Thyroid gland (tissue), 4 donors: ENCODE measurements at regions not wholly inside any gene's neighbourhood (a gene's known extent, or its start where the extent isn't known, plus 50 kb on each side); places are given as distances from the start of the nearest gene placed in this dataset.

Experiments used
- DNase-seq, 2 donors: peaks; one replicate each; pipeline ENCODE4 v3.0.0-alpha.2; 2019
- H3K27ac ChIP-seq, 3 donors: fragments of 200-600 bp; sonication (generic); 1 replicate in 2 of 3; 2 replicates in 1 of 3; pipeline ENCODE4 v1.5.1; 2016 to 2019; ENCODE audit warnings: mild to moderate bottlenecking in 1 of 3, moderate library complexity in 1 of 3
- H3K27me3 ChIP-seq: fragments of 200-600 bp; sonication (generic); one replicate; pipeline ENCODE4 v1.5.1; 2019
- H3K36me3 ChIP-seq, 2 donors: fragments of 200-600 bp; sonication (generic); one replicate each; pipeline ENCODE4 v1.5.1; 2016 to 2019
- H3K4me1 ChIP-seq, 2 donors: fragments of 200-600 bp; sonication (generic); one replicate each; pipeline ENCODE4 v1.5.1; 2017 to 2019
- H3K4me3 ChIP-seq, 3 donors: fragments of 200-600 bp; sonication (generic); replicated peaks in 1 of 3; 1 replicate in 2 of 3; 2 replicates in 1 of 3; pipeline ENCODE4 v1.5.1; 2016; ENCODE audit warnings: mild to moderate bottlenecking in 1 of 3
- H3K9me3 ChIP-seq: fragments of 200-600 bp; sonication (generic); one replicate; pipeline ENCODE4 v1.5.1; 2017
- POLR2A ChIP-seq, 2 donors: fragments of 450-650 bp; IDR thresholded peaks; one replicate each; pipeline ENCODE4 v1.6.1; 2017; ENCODE audit warnings: antibody characterized with exemption in 2 of 2, mild to moderate bottlenecking in 2 of 2, moderate library complexity in 1 of 2
- WGBS, 2 donors: methylation state at CpG; one replicate each; pipeline ENCODE4 v1.1.5; 2017; 5-methylcytosine and 5-hydroxymethylcytosine counted together
- intact Hi-C: fragments of 100-400 bp; cut with DNase I; formaldehyde crosslinking; loops from one replicate; pipeline ENCODE4 v1.15.1; 2023
- TF ChIP-seq, protein P1 (sequence below), 6 experiments: fragments of 200-600 bp in 3 of 6; fragments of 450-650 bp in 3 of 6; sonication (generic) in 3 of 6; IDR thresholded peaks; one replicate each; pipeline ENCODE4 v1.5.1; 2016 to 2019; ENCODE audit warnings: antibody characterized with exemption in 6 of 6, mild to moderate bottlenecking in 2 of 6, inconsistent platforms in 1 of 6, moderate library complexity in 1 of 6

GRCh38 chr2:81734981-81735380, 1430.4 kb upstream of the LRRTM1 start:
- intact Hi-C loops: no loop called here
- Histone ChIP-seq H3K27me3 (no peaks in the 10 kb centered on the region), H3K27ac (no peak overlapping the region), H3K36me3 (no peaks in the 10 kb centered on the region), H3K4me1 (no peaks in the 10 kb centered on the region), H3K9me3 (no peaks in the 10 kb centered on the region), H3K4me3 (no peak overlapping the region)
- DNase-seq: no peak
- TF ChIP-seq POLR2A (IDR thresholded peaks at IDR 0.05): no peak
- TF ChIP-seq, protein P1, sequence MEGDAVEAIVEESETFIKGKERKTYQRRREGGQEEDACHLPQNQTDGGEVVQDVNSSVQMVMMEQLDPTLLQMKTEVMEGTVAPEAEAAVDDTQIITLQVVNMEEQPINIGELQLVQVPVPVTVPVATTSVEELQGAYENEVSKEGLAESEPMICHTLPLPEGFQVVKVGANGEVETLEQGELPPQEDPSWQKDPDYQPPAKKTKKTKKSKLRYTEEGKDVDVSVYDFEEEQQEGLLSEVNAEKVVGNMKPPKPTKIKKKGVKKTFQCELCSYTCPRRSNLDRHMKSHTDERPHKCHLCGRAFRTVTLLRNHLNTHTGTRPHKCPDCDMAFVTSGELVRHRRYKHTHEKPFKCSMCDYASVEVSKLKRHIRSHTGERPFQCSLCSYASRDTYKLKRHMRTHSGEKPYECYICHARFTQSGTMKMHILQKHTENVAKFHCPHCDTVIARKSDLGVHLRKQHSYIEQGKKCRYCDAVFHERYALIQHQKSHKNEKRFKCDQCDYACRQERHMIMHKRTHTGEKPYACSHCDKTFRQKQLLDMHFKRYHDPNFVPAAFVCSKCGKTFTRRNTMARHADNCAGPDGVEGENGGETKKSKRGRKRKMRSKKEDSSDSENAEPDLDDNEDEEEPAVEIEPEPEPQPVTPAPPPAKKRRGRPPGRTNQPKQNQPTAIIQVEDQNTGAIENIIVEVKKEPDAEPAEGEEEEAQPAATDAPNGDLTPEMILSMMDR (IDR thresholded peaks at IDR 0.05): no peak
- WGBS, 2 donors: 96 to 100% methylated on average over 1 of the region's 1 CpG

GRCh38 chr2:81714817-81715216, 1410.3 kb upstream of the LRRTM1 start:
- TF ChIP-seq, protein P1 (IDR thresholded peaks at IDR 0.05): no peak
- no peak for DNase-seq
- Histone ChIP-seq H3K36me3 (no peaks in the 10 kb centered on the region), H3K4me3 (no peak overlapping the region), H3K9me3 (no peaks in the 10 kb centered on the region), H3K27me3 (no peaks in the 10 kb centered on the region), H3K4me1 (no peaks in the 10 kb centered on the region), H3K27ac (no peak overlapping the region)
- intact Hi-C loops: no loop called here
- 56 to 75% methylated on average over 2 of the region's 2 CpGs for WGBS, 2 donors

GRCh38 chr2:81706856-81707255, 1402.3 kb upstream of the LRRTM1 start:
- no peaks in the 10 kb centered on the region for H3K36me3 ChIP-seq
- H3K4me1 ChIP-seq: no peaks in the 10 kb centered on the region
- 76 to 82% methylated on average over 2 of the region's 2 CpGs for WGBS, 2 donors
- no peak overlapping the region for H3K27ac ChIP-seq
- H3K9me3 ChIP-seq: no peaks in the 10 kb centered on the region
- TF ChIP-seq POLR2A (IDR thresholded peaks at IDR 0.05): no peak
- TF ChIP-seq, protein P1 (IDR thresholded peaks at IDR 0.05): no peak
- no peak for DNase-seq
- H3K27me3 ChIP-seq: no peaks in the 10 kb centered on the region
- intact Hi-C loops: no loop called here
- H3K4me3 ChIP-seq: no peak overlapping the region

- intact Hi-C loops: no loop called here
- no peaks in the 10 kb centered on the region for H3K27me3 ChIP-seq
Measured at GRCh38 chr2:81703831-81704230, 1399.3 kb upstream of the LRRTM1 start.

GRCh38 chr2:81692566-81692965, 1388.0 kb upstream of the LRRTM1 start:
- Histone ChIP-seq H3K36me3 (no peaks in the 10 kb centered on the region), H3K27ac (no peak overlapping the region), H3K4me1 (no peaks in the 10 kb centered on the region), H3K4me3 (no peak overlapping the region), H3K9me3 (no peaks in the 10 kb centered on the region), H3K27me3 (no peaks in the 10 kb centered on the region)
- 75 to 77% methylated on average over 3 of the region's 3 CpGs for WGBS, 2 donors
- DNase-seq: no peak
- intact Hi-C loops: no loop called here
- TF ChIP-seq, protein P1 (IDR thresholded peaks at IDR 0.05): no peak
- no peak for TF ChIP-seq POLR2A (IDR thresholded peaks at IDR 0.05)

More at GRCh38 chr2:81703831-81704230, 1399.3 kb upstream of the LRRTM1 start:
- no peak overlapping the region for H3K27ac ChIP-seq
- no peaks in the 10 kb centered on the region for H3K9me3 ChIP-seq
- WGBS, 2 donors: 73 to 77% methylated on average over 2 of the region's 2 CpGs
- no peaks in the 10 kb centered on the region for H3K4me1 ChIP-seq
- no peaks in the 10 kb centered on the region for H3K36me3 ChIP-seq
- TF ChIP-seq POLR2A (IDR thresholded peaks at IDR 0.05): no peak
- TF ChIP-seq, protein P1 (IDR thresholded peaks at IDR 0.05): no peak
- DNase-seq: no peak
- no peak overlapping the region for H3K4me3 ChIP-seq
